Osteoblast (primary cell): ENCODE measurements at regions not wholly inside any gene's neighbourhood (a gene's known extent, or its start where the extent isn't known, plus 50 kb on each side); places are given as distances from the start of the nearest gene placed in this dataset.

ENCODE experiments used
- DNase-seq: peaks from one replicate; pipeline ENCODE4 v3.0.0; 2011; ENCODE audit warnings: low spot score, mixed read lengths; ENCODE audit not compliant: insufficient read length; ENCODE audit errors: missing footprints
- H2AFZ ChIP-seq: 2 replicates; pipeline ENCODE4 v1.6.0; 2011; ENCODE audit warnings: mild to moderate bottlenecking, low read length
- H3K27ac ChIP-seq: 2 replicates; pipeline ENCODE4 v1.5.1; 2011; ENCODE audit warnings: mild to moderate bottlenecking, low read depth, low read length, moderate library complexity
- H3K27me3 ChIP-seq: 2 replicates; pipeline ENCODE4 v1.6.0; 2012; ENCODE audit warnings: mild to moderate bottlenecking, control low read depth, inconsistent platforms, low read length, moderate library complexity; ENCODE audit not compliant: insufficient read depth
- H3K36me3 ChIP-seq: 2 replicates; pipeline ENCODE4 v1.5.1; 2011; ENCODE audit warnings: mild to moderate bottlenecking, low read length, control low read depth, moderate library complexity; ENCODE audit not compliant: insufficient read depth
- H3K4me1 ChIP-seq: 2 replicates; pipeline ENCODE4 v1.5.1; 2011; ENCODE audit warnings: mild to moderate bottlenecking, low read length, control low read depth, moderate library complexity; ENCODE audit not compliant: insufficient read depth
- H3K4me2 ChIP-seq: 2 replicates; pipeline ENCODE4 v1.6.0; 2011; ENCODE audit warnings: mild to moderate bottlenecking, low read length; ENCODE audit not compliant: insufficient read depth
- H3K4me3 ChIP-seq: fragments of 200-600 bp; sonication (generic); 3 replicates; pipeline ENCODE4 v1.5.1; 2012; ENCODE audit warnings: mild to moderate bottlenecking, low read length, inconsistent platforms; ENCODE audit not compliant: insufficient read depth
- H3K79me2 ChIP-seq: 2 replicates; pipeline ENCODE4 v1.6.0; 2012; ENCODE audit warnings: mild to moderate bottlenecking, low read length, control low read depth, inconsistent platforms; ENCODE audit not compliant: insufficient read depth
- H3K9me3 ChIP-seq: 2 replicates; pipeline ENCODE4 v1.5.1; 2011; ENCODE audit warnings: low read depth, low read length, control low read depth
- H4K20me1 ChIP-seq: 2 replicates; pipeline ENCODE4 v1.6.0; 2012; ENCODE audit warnings: mild to moderate bottlenecking, low read length, control low read depth; ENCODE audit not compliant: insufficient read depth
- CTCF ChIP-seq: IDR thresholded peaks from 2 replicates; pipeline ENCODE4 v1.5.1; 2011; ENCODE audit warnings: mild to moderate bottlenecking, low read depth, low read length, moderate library complexity; ENCODE audit errors: extremely low read depth

GRCh38 chr9:72471096-72471495 is 50.3 kb upstream of the TMC1 start:
- Histone ChIP-seq H4K20me1 (no peaks in the 10 kb centered on the region), H3K36me3 (no peaks in the 10 kb centered on the region), H3K79me2 (no peaks in the 10 kb centered on the region), H3K4me1 (peaks cover 7% of the 10 kb centered on the region), H3K27me3 (no peaks in the 10 kb centered on the region), H3K4me2 (no peak overlapping the region), H3K27ac (no peak overlapping the region), H2AFZ (no peak overlapping the region), H3K4me3 (no peak overlapping the region), H3K9me3 (no peaks in the 10 kb centered on the region)
- no peak for TF ChIP-seq CTCF
- DNase-seq = no peak

GRCh38 chr9:72467766-72468738 is 53.4 kb upstream of the TMC1 start:
- no peak for DNase-seq
- Histone ChIP-seq H3K36me3 (no peaks in the 10 kb centered on the region), H3K4me1 (peaks cover 7% of the 10 kb centered on the region), H3K9me3 (no peaks in the 10 kb centered on the region), H3K4me2 (no peak overlapping the region), H2AFZ (no peak overlapping the region), H3K27ac (no peak overlapping the region), H3K79me2 (no peaks in the 10 kb centered on the region), H3K4me3 (no peak overlapping the region), H3K27me3 (no peaks in the 10 kb centered on the region), H4K20me1 (no peaks in the 10 kb centered on the region)
- TF ChIP-seq CTCF = no peak

GRCh38 chr9:72465593-72465984 is 55.8 kb upstream of the TMC1 start:
- DNase-seq = peak; percentile 64
- Histone ChIP-seq H3K4me2 (peak overlapping the region; percentile 13), H3K36me3 (no peaks in the 10 kb centered on the region), H3K27ac (no peak overlapping the region), H3K4me3 (no peak overlapping the region), H3K79me2 (no peaks in the 10 kb centered on the region), H4K20me1 (no peaks in the 10 kb centered on the region), H2AFZ (no peak overlapping the region), H3K9me3 (no peaks in the 10 kb centered on the region), H3K27me3 (no peaks in the 10 kb centered on the region), H3K4me1 (peaks cover 21% of the 10 kb centered on the region)
- TF ChIP-seq CTCF = no peak

- peaks cover 21% of the 10 kb centered on the region for H3K4me1 ChIP-seq
- no peaks in the 10 kb centered on the region for H3K27me3 ChIP-seq
- no peaks in the 10 kb centered on the region for H3K36me3 ChIP-seq
- H3K4me2 ChIP-seq = peak overlapping the region; percentile 13
- H3K27ac ChIP-seq = no peak overlapping the region
- no peaks in the 10 kb centered on the region for H3K79me2 ChIP-seq
- peak overlapping the region; percentile 8 for H3K4me3 ChIP-seq
- no peaks in the 10 kb centered on the region for H4K20me1 ChIP-seq
- peak; percentile 77 for DNase-seq
- no peaks in the 10 kb centered on the region for H3K9me3 ChIP-seq
- peak overlapping the region; percentile 35 for H2AFZ ChIP-seq
- no peak for TF ChIP-seq CTCF
These were observed 56.4 kb upstream of the TMC1 start for GRCh38 chr9:72464857-72465592.
